Kidney (tissue), 13 donors: ENCODE measurements at regions not wholly inside any gene's neighbourhood (a gene's known extent, or its start where the extent isn't known, plus 50 kb on each side); places are given as distances from the start of the nearest gene placed in this dataset.

Experiments used
- DNase-seq, 5 donors: peaks; one replicate each; pipeline ENCODE4 v3.0.0-alpha.2; 2013 to 2020
- FAIRE-seq: peaks from 2 replicates; lab custom pipeline; 2012; peaks lifted over from hg19 to GRCh38; lab: Jason Lieb, UNC
- H3K27ac ChIP-seq, 2 donors: one replicate each; pipeline ENCODE4 v1.7.0; 2013; ENCODE audit warnings: low read depth in 2 of 2, low read length in 2 of 2, inconsistent platforms in 1 of 2
- H3K27me3 ChIP-seq: one replicate; pipeline ENCODE4 v1.7.1; 2013; ENCODE audit warnings: low read length, inconsistent platforms; ENCODE audit not compliant: control insufficient read depth, insufficient read depth
- H3K36me3 ChIP-seq, 3 donors: one replicate each; pipeline versions ENCODE4 v1.7.0 to v1.7.1; 2013; ENCODE audit warnings: low read length in 3 of 3, control low read depth in 1 of 3, inconsistent platforms in 1 of 3; ENCODE audit not compliant: insufficient read depth in 3 of 3, control insufficient read depth in 2 of 3
- H3K4me1 ChIP-seq, 3 donors: one replicate each; pipeline versions ENCODE4 v1.7.0 to v1.7.1; 2013; ENCODE audit warnings: low read length in 3 of 3, inconsistent platforms in 1 of 3, low read depth in 1 of 3; ENCODE audit not compliant: control insufficient read depth in 2 of 3, insufficient read depth in 2 of 3
- H3K4me3 ChIP-seq, 3 donors: one replicate each; pipeline versions ENCODE4 v1.7.0 to v1.8.1; 2013; ENCODE audit warnings: low read length in 3 of 3, control low read depth in 1 of 3, inconsistent platforms in 1 of 3
- H3K9ac ChIP-seq, 3 donors: one replicate each; pipeline versions ENCODE4 v1.7.0 to v1.7.1; 2013; ENCODE audit warnings: low read length in 3 of 3, control low read depth in 1 of 3, inconsistent platforms in 1 of 3
- H3K9me3 ChIP-seq, 3 donors: one replicate each; pipeline versions ENCODE4 v1.7.0 to v1.7.1; 2013; ENCODE audit warnings: low read length in 3 of 3, control low read depth in 1 of 3, inconsistent platforms in 1 of 3; ENCODE audit not compliant: control insufficient read depth in 2 of 3, insufficient read depth in 1 of 3
- intact Hi-C: fragments of 100-400 bp; cut with DNase I; formaldehyde crosslinking; loops from one replicate; pipeline ENCODE4 v1.11.1; 2022
- TF ChIP-seq, protein P1 (sequence below): IDR thresholded peaks from 3 replicates; pipeline ENCODE4 v1.5.1; 2012; ENCODE audit warnings: mild to moderate bottlenecking, moderate library complexity, borderline replicate concordance; ENCODE audit not compliant: insufficient read depth; ENCODE audit errors: extremely low read depth
- donor health status: control.
- donor health status: control.
- donor health status: control.
- donor health status: control.
- donor health status: control.
- donor health status: DM: yes; HTN: yes; CAD: no.
- donor health status: Normal renal cell carcinoma (clear cell type).

DNA sequence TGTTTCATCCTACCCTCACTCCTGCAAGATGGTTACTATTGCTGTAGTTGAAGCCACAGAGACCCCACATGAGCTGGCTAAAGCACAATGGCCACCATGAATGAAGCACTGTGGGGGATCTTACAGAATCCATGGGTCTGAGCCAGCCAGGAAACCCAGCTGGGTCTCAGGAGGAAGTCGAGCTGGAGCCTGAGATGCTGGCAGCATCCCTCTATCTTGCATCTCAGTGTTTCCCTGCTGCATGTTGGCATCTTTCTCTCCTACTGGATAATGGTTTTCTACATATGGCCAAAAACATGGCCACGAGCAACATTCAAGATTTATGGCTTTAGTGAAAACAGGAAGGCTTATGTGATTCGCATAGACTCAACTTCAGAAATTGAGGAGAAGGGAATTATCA, 219.3 kb upstream of the SNX19 start:
- H3K9ac ChIP-seq = no peak overlapping the region
- TF ChIP-seq, protein P1, sequence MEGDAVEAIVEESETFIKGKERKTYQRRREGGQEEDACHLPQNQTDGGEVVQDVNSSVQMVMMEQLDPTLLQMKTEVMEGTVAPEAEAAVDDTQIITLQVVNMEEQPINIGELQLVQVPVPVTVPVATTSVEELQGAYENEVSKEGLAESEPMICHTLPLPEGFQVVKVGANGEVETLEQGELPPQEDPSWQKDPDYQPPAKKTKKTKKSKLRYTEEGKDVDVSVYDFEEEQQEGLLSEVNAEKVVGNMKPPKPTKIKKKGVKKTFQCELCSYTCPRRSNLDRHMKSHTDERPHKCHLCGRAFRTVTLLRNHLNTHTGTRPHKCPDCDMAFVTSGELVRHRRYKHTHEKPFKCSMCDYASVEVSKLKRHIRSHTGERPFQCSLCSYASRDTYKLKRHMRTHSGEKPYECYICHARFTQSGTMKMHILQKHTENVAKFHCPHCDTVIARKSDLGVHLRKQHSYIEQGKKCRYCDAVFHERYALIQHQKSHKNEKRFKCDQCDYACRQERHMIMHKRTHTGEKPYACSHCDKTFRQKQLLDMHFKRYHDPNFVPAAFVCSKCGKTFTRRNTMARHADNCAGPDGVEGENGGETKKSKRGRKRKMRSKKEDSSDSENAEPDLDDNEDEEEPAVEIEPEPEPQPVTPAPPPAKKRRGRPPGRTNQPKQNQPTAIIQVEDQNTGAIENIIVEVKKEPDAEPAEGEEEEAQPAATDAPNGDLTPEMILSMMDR = no peak
- H3K27me3 ChIP-seq = no peaks in the 10 kb centered on the region

DNA sequence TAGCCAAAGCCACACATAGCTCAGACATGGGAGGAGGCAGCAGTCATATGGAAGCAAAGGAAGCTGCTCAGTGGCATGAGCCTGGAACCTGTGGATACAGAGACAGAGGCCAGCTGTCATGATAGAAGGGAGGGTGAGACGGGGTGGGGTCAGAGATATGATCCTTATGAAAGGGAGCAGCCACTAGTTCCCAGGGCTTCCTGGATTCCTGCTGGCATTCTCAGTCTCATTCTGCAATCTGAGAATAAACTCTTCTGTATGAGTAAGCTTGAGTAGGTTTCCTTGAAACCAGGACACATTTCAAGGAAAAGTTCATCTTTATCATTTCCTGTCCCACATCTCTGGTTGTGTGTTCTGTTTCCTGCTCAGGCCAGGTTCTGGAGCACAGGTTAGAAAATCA, 220.2 kb upstream of the SNX19 start:
- TF ChIP-seq, protein P1 = no peak
- no peak overlapping the region for H3K4me3 ChIP-seq

More for the DNA sequence above, 219.3 kb upstream of the SNX19 start:
- intact Hi-C loops = no loop called here
- DNase-seq = no peak
- H3K9me3 ChIP-seq = no peaks in the 10 kb centered on the region
- H3K27ac ChIP-seq = no peak overlapping the region
- FAIRE-seq = no peak
- H3K4me1 ChIP-seq = no peaks in the 10 kb centered on the region
- H3K4me3 ChIP-seq = no peak overlapping the region
- H3K36me3 ChIP-seq = no peaks in the 10 kb centered on the region

DNA sequence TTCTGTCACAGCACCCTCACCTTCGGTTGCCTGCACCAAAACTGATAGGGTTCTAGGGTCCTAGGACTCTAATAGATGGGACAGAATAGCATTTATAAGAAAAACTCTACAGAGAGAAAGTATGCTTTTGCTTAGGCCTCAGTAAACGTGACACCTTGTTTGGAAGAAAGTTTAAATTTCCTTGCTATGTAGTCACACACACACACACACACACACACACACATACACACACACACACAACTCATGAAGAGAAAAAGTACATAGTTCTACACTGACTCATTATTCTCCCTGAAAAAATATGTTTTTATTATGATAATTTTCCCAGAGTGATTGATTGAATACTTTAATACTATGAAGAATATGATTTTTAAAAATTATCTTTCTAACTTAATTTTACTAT, 220.8 kb upstream of the SNX19 start:
- no peak for FAIRE-seq
- TF ChIP-seq, protein P1 = no peak

More for the DNA sequence above, 220.2 kb upstream of the SNX19 start:
- H3K27me3 ChIP-seq = no peaks in the 10 kb centered on the region
- FAIRE-seq (no peak), DNase-seq (peak in 2 of 5 donors; percentile 36 to 43)
- H3K9ac ChIP-seq = no peak overlapping the region
- intact Hi-C loops = no loop called here
- H3K9me3 ChIP-seq = no peaks in the 10 kb centered on the region
- H3K27ac ChIP-seq = no peak overlapping the region
- H3K4me1 ChIP-seq = no peaks in the 10 kb centered on the region
- H3K36me3 ChIP-seq = no peaks in the 10 kb centered on the region

DNA sequence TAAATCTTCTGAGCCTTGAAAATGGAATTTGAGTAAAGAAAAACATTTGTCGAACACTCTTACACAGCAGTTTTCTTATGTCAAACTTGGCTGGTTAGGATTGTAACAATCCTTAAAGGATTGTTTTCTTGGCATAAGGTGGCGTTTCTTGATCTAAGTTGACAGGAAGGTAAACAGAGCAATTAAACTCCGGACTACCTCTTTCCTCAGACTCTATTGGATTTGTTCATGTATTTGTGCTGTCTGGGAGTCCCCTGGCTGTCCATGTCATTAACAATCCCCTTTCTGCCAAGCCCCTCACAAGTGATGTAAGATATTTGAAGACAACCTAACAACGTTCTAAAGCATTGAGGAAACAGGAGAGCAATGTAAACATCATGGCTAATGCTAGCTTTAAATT, 222.5 kb upstream of the SNX19 start:
- Histone ChIP-seq H3K4me3 (no peak overlapping the region), H3K4me1 (no peaks in the 10 kb centered on the region), H3K9ac (no peak overlapping the region), H3K27me3 (no peaks in the 10 kb centered on the region), H3K36me3 (no peaks in the 10 kb centered on the region), H3K27ac (no peak overlapping the region), H3K9me3 (no peaks in the 10 kb centered on the region)
- TF ChIP-seq, protein P1 = no peak
- intact Hi-C loops = no loop called here
- FAIRE-seq (no peak), DNase-seq (peak in 2 of 5 donors; percentile 9 to 17)

More for the DNA sequence above, 220.8 kb upstream of the SNX19 start:
- no peak overlapping the region for H3K4me3 ChIP-seq
- H3K4me1 ChIP-seq = no peaks in the 10 kb centered on the region
- no peaks in the 10 kb centered on the region for H3K9me3 ChIP-seq
- DNase-seq = no peak
- H3K9ac ChIP-seq = no peak overlapping the region
- no peaks in the 10 kb centered on the region for H3K36me3 ChIP-seq
- H3K27ac ChIP-seq = no peak overlapping the region
- intact Hi-C loops = no loop called here
- H3K27me3 ChIP-seq = no peaks in the 10 kb centered on the region
